Calu3 (cell line): ENCODE measurements at regions not wholly inside any gene's neighbourhood (a gene's known extent, or its start where the extent isn't known, plus 50 kb on each side); places are given as distances from the start of the nearest gene placed in this dataset.

Source experiments
- BruUV-seq: library from RNA; stranded (reverse); fragments of 400-500 nt; replicated peaks from 2 replicates; lab custom pipeline; 2021; lab: Mats Ljungman, UMichigan
- CTCF ChIA-PET: fragments of 300-600 bp; sonication (Branson Sonifier 250); formaldehyde crosslinking; loops from one replicate; lab custom pipeline; 2022; ENCODE audit warnings: antibody characterized with exemption; lab: Charles Lee
- DNase-seq: peaks from one replicate; pipeline ENCODE4 v3.0.0; 2022
- H3K27ac Mint-ChIP-seq: one replicate; pipeline ENCODE4 v1.8.0; 2022; ENCODE audit warnings: mixed read lengths; ENCODE audit not compliant: unreplicated experiment
- H3K27me3 Mint-ChIP-seq: one replicate; pipeline ENCODE4 v1.8.0; 2022; ENCODE audit warnings: mixed read lengths; ENCODE audit not compliant: unreplicated experiment
- H3K36me3 Mint-ChIP-seq: one replicate; pipeline ENCODE4 v1.8.0; 2022; ENCODE audit warnings: mild to moderate bottlenecking, moderate library complexity, mixed read lengths; ENCODE audit not compliant: insufficient read depth, unreplicated experiment
- H3K4me1 Mint-ChIP-seq: one replicate; pipeline ENCODE4 v1.8.0; 2022; ENCODE audit warnings: mild to moderate bottlenecking, low read depth, mixed read lengths; ENCODE audit not compliant: unreplicated experiment
- H3K4me3 Mint-ChIP-seq: one replicate; pipeline ENCODE4 v1.8.0; 2022; ENCODE audit warnings: mild to moderate bottlenecking, low read depth, moderate library complexity, mixed read lengths; ENCODE audit not compliant: unreplicated experiment
- H3K9me3 Mint-ChIP-seq: one replicate; pipeline ENCODE4 v1.8.0; 2022; ENCODE audit warnings: low read depth, mixed read lengths; ENCODE audit not compliant: unreplicated experiment
- CTCF ChIP-seq: fragments of 200-600 bp; IDR thresholded peaks from one replicate; pipeline ENCODE4 v1.8.0; 2022; ENCODE audit warnings: antibody characterized with exemption; ENCODE audit not compliant: unreplicated experiment
- intact Hi-C: fragments of 100-400 bp; cut with micrococcal nuclease; formaldehyde crosslinking; loops from one replicate; pipeline ENCODE4 v1.10.0; 2022; ENCODE audit not compliant: unreplicated experiment

GRCh38 chr5:173706700-173707099 is 90.2 kb upstream of the BOD1 start:
- no peak overlapping the region for H3K27ac Mint-ChIP-seq
- CTCF ChIA-PET = interaction anchor here (0.6 kb wide), 1 partner anchor 16 kb away, joined by 4 read pairs; no protein-coding TSS in a partner anchor
- H3K36me3 Mint-ChIP-seq = no peaks in the 10 kb centered on the region
- no peaks in the 10 kb centered on the region for H3K4me1 Mint-ChIP-seq
- peaks cover under 1% of the 10 kb centered on the region for H3K27me3 Mint-ChIP-seq
- no peak for DNase-seq
- BruUV-seq = no TSS peak
- intact Hi-C loops = no loop called here
- no peak overlapping the region for H3K4me3 Mint-ChIP-seq
- TF ChIP-seq CTCF = no peak
- H3K9me3 Mint-ChIP-seq = peaks cover 4% of the 10 kb centered on the region

GRCh38 chr5:173707392-173707791 is 90.9 kb upstream of the BOD1 start:
- CTCF ChIA-PET = no interaction called here
- peaks cover 4% of the 10 kb centered on the region for H3K9me3 Mint-ChIP-seq
- DNase-seq = no peak
- no TSS peak for BruUV-seq
- no peak overlapping the region for H3K27ac Mint-ChIP-seq
- no peaks in the 10 kb centered on the region for H3K36me3 Mint-ChIP-seq
- intact Hi-C loops = no loop called here
- no peak for TF ChIP-seq CTCF
- peaks cover 8% of the 10 kb centered on the region for H3K27me3 Mint-ChIP-seq
- no peaks in the 10 kb centered on the region for H3K4me1 Mint-ChIP-seq
- no peak overlapping the region for H3K4me3 Mint-ChIP-seq

GRCh38 chr5:173709145-173709544 is 92.7 kb upstream of the BOD1 start:
- peaks cover 4% of the 10 kb centered on the region for H3K9me3 Mint-ChIP-seq
- H3K27me3 Mint-ChIP-seq = peaks cover 17% of the 10 kb centered on the region
- DNase-seq = no peak
- intact Hi-C loops = no loop called here
- no peak for TF ChIP-seq CTCF
- H3K27ac Mint-ChIP-seq = no peak overlapping the region
- no TSS peak for BruUV-seq
- H3K4me3 Mint-ChIP-seq = no peak overlapping the region
- no peaks in the 10 kb centered on the region for H3K36me3 Mint-ChIP-seq
- CTCF ChIA-PET = no interaction called here
- H3K4me1 Mint-ChIP-seq = no peaks in the 10 kb centered on the region

GRCh38 chr5:173709761-173710160 is 93.3 kb upstream of the BOD1 start:
- no peak overlapping the region for H3K27ac Mint-ChIP-seq
- BruUV-seq = no TSS peak
- H3K36me3 Mint-ChIP-seq = no peaks in the 10 kb centered on the region
- H3K9me3 Mint-ChIP-seq = peaks cover 4% of the 10 kb centered on the region
- no peak for TF ChIP-seq CTCF
- CTCF ChIA-PET = no interaction called here
- peaks cover 23% of the 10 kb centered on the region for H3K27me3 Mint-ChIP-seq
- intact Hi-C loops = no loop called here
- no peak overlapping the region for H3K4me3 Mint-ChIP-seq
- H3K4me1 Mint-ChIP-seq = no peaks in the 10 kb centered on the region
- DNase-seq = no peak

- peaks cover 27% of the 10 kb centered on the region for H3K27me3 Mint-ChIP-seq
- no TSS peak for BruUV-seq
- H3K4me1 Mint-ChIP-seq = no peaks in the 10 kb centered on the region
- CTCF ChIA-PET = no interaction called here
- intact Hi-C loops = no loop called here
- no peak for DNase-seq
- no peaks in the 10 kb centered on the region for H3K36me3 Mint-ChIP-seq
- H3K4me3 Mint-ChIP-seq = no peak overlapping the region
- no peak overlapping the region for H3K27ac Mint-ChIP-seq
- peaks cover 4% of the 10 kb centered on the region for H3K9me3 Mint-ChIP-seq
- TF ChIP-seq CTCF = no peak
These were observed 94.1 kb upstream of the BOD1 start for GRCh38 chr5:173710528-173710927.
